ENCODE measurements at regions not wholly inside any gene's neighbourhood (a gene's known extent, or its start where the extent isn't known, plus 50 kb on each side); places are given as distances from the start of the nearest gene placed in this dataset.
A peak's percentile ranks its signal among the peaks of the same experiment; 100 is the strongest.
"Not testable (repeated sequence)": the region's sequence is repeated elsewhere in the genome, so short reads cannot be mapped to it uniquely, and the experiment has no call there.

DNA sequence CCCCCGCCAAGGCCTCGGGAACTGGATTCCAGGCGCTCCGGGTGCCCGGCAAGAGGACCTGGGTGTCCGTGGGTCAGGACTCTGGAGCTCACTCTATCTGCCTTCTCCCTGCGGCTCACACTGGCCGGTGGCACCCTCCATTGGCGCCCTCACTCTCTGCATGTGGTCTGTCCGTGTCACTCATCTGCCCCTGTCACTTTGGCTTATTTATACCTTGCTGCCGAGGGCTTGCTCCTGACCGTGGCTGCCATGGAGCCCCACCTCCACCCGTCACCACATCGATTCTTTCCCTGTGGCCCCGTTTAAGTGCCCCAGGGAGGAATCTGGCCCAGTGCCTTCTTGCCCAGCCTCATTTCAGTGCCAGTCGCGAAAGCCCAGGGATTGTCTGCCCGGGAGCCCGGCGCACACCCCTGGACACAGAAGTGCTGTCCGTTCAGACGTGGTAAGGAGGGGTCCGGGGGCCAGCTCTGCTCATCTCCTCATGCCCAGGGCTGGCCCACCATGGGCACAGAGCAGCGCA, 113.5 kb downstream of the NPIPB11 start:
- H3K36me3 ChIP-seq (ENCODE audit: control insufficient read depth, insufficient read depth, low read length); BruUV-seq (replicated peaks); ATAC-seq; H3K9me3 ChIP-seq (replicated peaks; ENCODE audit: control insufficient read depth, insufficient read depth, low read depth, low read length); H3K9ac ChIP-seq (ENCODE audit: insufficient read depth in 1 of 2, low read depth in 2 of 2, low read length in 2 of 2); DNase-seq (ENCODE audit: extremely low read depth in 1 of 4, low spot score in 3 of 4); H4K20me1 ChIP-seq (replicated peaks; ENCODE audit: control insufficient read depth, insufficient read depth, low read length); H3K27me3 ChIP-seq (ENCODE audit: control insufficient read depth in 2 of 2, insufficient read depth in 2 of 2, low read length in 2 of 2); intact Hi-C loops (cut with micrococcal nuclease); H3K4me3 ChIP-seq; H3K79me2 ChIP-seq (ENCODE audit: control insufficient read depth, insufficient read depth, low read length); H3K4me2 ChIP-seq (ENCODE audit: insufficient read depth, low read length); in situ Hi-C loops (cut with MboI); H3K9me1 ChIP-seq (ENCODE audit: control insufficient read depth, insufficient read depth, low read length); H3K27ac ChIP-seq (ENCODE audit: extremely low read depth, low read depth, low read length); CTCF ChIA-PET (ENCODE audit: low intra/inter-chr PET ratio); POLR2A ChIA-PET; FAIRE-seq; H2AFZ ChIP-seq (ENCODE audit: low read depth, low read length): not testable (repeated sequence)
- 57% methylated on average over 17 of the region's 24 CpGs for WGBS (ENCODE audit: insufficient coverage, low coverage, missing lambda C conversion rate)
- H3K4me1 ChIP-seq (replicated peaks in 1 of 2; ENCODE audit: control insufficient read depth in 2 of 2, insufficient read depth in 2 of 2, low read length in 2 of 2): peaks cover 5 to 49% of the 10 kb centered on the region in 2 experiments; a peak in 3 of 5 replicates

DNA sequence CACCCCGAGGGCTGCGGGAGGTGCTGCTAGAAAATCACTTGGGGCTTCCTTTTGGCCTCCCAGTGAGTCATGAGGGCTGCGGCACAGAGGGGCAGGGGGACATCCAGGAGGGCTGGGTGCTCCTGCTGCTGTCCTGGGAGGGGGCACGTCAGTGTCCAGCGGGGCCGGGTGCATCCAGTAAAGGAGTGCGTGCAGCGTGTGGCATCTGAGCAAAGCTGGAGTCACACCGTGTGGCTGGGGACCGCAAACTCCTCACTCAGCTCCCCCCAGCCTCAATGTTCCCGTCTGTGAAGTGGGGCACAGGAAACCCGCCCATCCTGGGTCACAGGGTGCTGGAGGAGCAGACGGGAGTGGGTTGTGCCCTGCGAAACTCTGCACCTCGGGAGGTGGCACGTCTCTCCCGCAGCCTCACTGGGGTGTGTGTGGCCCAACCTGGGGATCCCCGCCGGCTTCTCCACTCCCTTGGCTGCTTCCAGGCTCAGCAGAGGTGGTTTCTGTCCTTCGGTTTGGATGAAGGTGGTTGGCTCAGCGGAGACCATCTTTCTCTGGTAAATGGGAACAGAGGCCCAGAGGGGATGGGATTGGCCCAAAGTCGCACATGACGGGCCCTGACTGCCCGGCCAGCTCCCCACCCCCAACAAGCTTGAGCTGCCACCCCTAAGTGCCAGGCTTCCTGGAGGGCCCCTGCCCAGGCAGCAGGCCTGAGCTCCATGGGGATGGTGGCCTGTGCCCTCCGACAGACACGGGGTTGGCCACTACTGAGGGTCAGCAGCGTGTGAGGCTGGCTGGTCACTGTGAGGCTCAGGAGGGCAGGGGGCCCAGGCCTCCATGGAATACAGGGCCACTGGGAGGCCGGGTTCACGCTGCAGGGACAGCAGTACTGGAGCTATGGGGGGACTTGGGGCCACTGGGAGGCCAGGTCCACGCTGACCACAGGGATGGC, 114.9 kb downstream of the NPIPB11 start:
- CTCF ChIA-PET (ENCODE audit: low intra/inter-chr PET ratio); ATAC-seq; intact Hi-C loops (cut with micrococcal nuclease); H3K27me3 ChIP-seq (ENCODE audit: control insufficient read depth in 2 of 2, insufficient read depth in 2 of 2, low read length in 2 of 2); DNase-seq (ENCODE audit: extremely low read depth in 1 of 4, low spot score in 3 of 4); H3K4me3 ChIP-seq; BruUV-seq (replicated peaks); H3K36me3 ChIP-seq (ENCODE audit: control insufficient read depth, insufficient read depth, low read length); FAIRE-seq; H3K79me2 ChIP-seq (ENCODE audit: control insufficient read depth, insufficient read depth, low read length); in situ Hi-C loops (cut with MboI); H3K9me1 ChIP-seq (ENCODE audit: control insufficient read depth, insufficient read depth, low read length); H4K20me1 ChIP-seq (replicated peaks; ENCODE audit: control insufficient read depth, insufficient read depth, low read length); H3K9me3 ChIP-seq (replicated peaks; ENCODE audit: control insufficient read depth, insufficient read depth, low read depth, low read length); TF ChIP-seq JUN (IDR thresholded peaks at IDR 0.05; ENCODE audit: borderline replicate concordance, low read depth, low read length): not testable (repeated sequence)
- POLR2A ChIA-PET: interaction anchor here (0.6 kb wide), 1 partner anchor 85 kb away, joined by 3 read pairs; no protein-coding TSS in a partner anchor
- peaks cover 5 to 56% of the 10 kb centered on the region in 2 experiments; a peak in 3 of 5 replicates for H3K4me1 ChIP-seq (replicated peaks in 1 of 2; ENCODE audit: control insufficient read depth in 2 of 2, insufficient read depth in 2 of 2, low read length in 2 of 2)
- H2AFZ ChIP-seq (ENCODE audit: low read depth, low read length): peak overlapping the region; percentile 49; the same call in 1 of the 2 replicates
- H3K27ac ChIP-seq (ENCODE audit: extremely low read depth, low read depth, low read length): peak overlapping the region; percentile 53; the same call in 2 of the 3 replicates
- peak overlapping the region; percentile 39; the same call in 1 of the 2 replicates for H3K4me2 ChIP-seq (ENCODE audit: insufficient read depth, low read length)
- peak overlapping the region; percentile 25 to 83; a peak in 3 of 4 replicates for H3K9ac ChIP-seq (ENCODE audit: insufficient read depth in 1 of 2, low read depth in 2 of 2, low read length in 2 of 2)
- 67% methylated on average over 22 of the region's 30 CpGs for WGBS (ENCODE audit: insufficient coverage, low coverage, missing lambda C conversion rate)
- TF ChIP-seq BCOR (IDR thresholded peaks at IDR 0.05) (peak; percentile 84; the same call in 1 of the 2 replicates), MTF1 (CRISPR knock-in tag; IDR thresholded peaks at IDR 0.05; ENCODE audit: borderline replicate concordance) (0 out of 2 replicates have a peak, but pooled peaks have one; percentile 22), SMARCA5 (IDR thresholded peaks at IDR 0.05) (0 out of 2 replicates have a peak, but pooled peaks have one; percentile 28), CBX1 (IDR thresholded peaks at IDR 0.05; ENCODE audit: low read depth) (0 out of 2 replicates have a peak, but pooled peaks have one; percentile 67), ADNP (tag; IDR thresholded peaks at IDR 0.05) (peak; percentile 75), KDM1A (IDR thresholded peaks at IDR 0.05) (peak; percentile 11 to 70; a peak in 1 of 4 replicates), JUN (CRISPR knock-in tag; IDR thresholded peaks at IDR 0.05; ENCODE audit: borderline replicate concordance) (0 out of 2 replicates have a peak, but pooled peaks have one; percentile 1), RBM25 (IDR thresholded peaks at IDR 0.05; ENCODE audit: low read depth, low read length, severe bottlenecking) (peak; percentile 61)

Measured in K562 (cell line).